H9 (cell line): ENCODE measurements at regions not wholly inside any gene's neighbourhood (a gene's known extent, or its start where the extent isn't known, plus 50 kb on each side); places are given as distances from the start of the nearest gene placed in this dataset.

ENCODE experiments used
- DNase-seq: peaks from one replicate; pipeline ENCODE4 v3.0.0-alpha.2; 2017
- H2AFZ ChIP-seq: one replicate; pipeline ENCODE4 v1.6.1; 2013; ENCODE audit warnings: mild to moderate bottlenecking, low read length, control low read depth, moderate library complexity
- H2AK5ac ChIP-seq: 2 replicates; pipeline ENCODE4 v1.6.1; 2013; ENCODE audit warnings: low read length, control low read depth, mixed read lengths; ENCODE audit not compliant: insufficient read length
- H2BK120ac ChIP-seq: one replicate; pipeline ENCODE4 v1.6.1; 2013; ENCODE audit warnings: low read depth, mild to moderate bottlenecking, low read length, control low read depth, inconsistent platforms; ENCODE audit not compliant: poor library complexity, severe bottlenecking
- H2BK12ac ChIP-seq: 2 replicates; pipeline ENCODE4 v1.6.1; 2013; ENCODE audit warnings: low read length, control low read depth, mixed read lengths, low read depth; ENCODE audit not compliant: insufficient read length
- H2BK15ac ChIP-seq: 2 replicates; pipeline ENCODE4 v1.6.1; 2013; ENCODE audit warnings: low read depth, low read length, control low read depth
- H2BK20ac ChIP-seq: one replicate; pipeline ENCODE4 v1.6.1; 2013; ENCODE audit warnings: low read depth, mild to moderate bottlenecking, low read length, control low read depth, inconsistent platforms; ENCODE audit not compliant: poor library complexity, severe bottlenecking
- H2BK5ac ChIP-seq: 2 replicates; pipeline ENCODE4 v1.6.1; 2013; ENCODE audit warnings: low read length, control low read depth, mixed read lengths; ENCODE audit not compliant: insufficient read length
- H3K14ac ChIP-seq: 2 replicates; pipeline ENCODE4 v1.6.1; 2013; ENCODE audit warnings: low read length, control low read depth; ENCODE audit not compliant: insufficient read depth
- H3K18ac ChIP-seq: 2 replicates; pipeline ENCODE4 v1.6.1; 2013; ENCODE audit warnings: low read depth, mild to moderate bottlenecking, mixed read lengths, low read length, control low read depth; ENCODE audit not compliant: insufficient read length
- H3K23ac ChIP-seq: 2 replicates; pipeline ENCODE4 v1.6.1; 2013; ENCODE audit warnings: low read length, control low read depth, mixed read lengths, low read depth; ENCODE audit not compliant: insufficient read length
- H3K23me2 ChIP-seq: 2 replicates; pipeline ENCODE4 v1.6.1; 2013; ENCODE audit warnings: low read depth, mild to moderate bottlenecking, mixed read lengths, low read length, control low read depth; ENCODE audit not compliant: insufficient read length, poor library complexity, severe bottlenecking
- H3K27ac ChIP-seq: 2 replicates; pipeline ENCODE4 v1.5.1; 2013; ENCODE audit warnings: low read length, control low read depth, mixed read lengths, low read depth; ENCODE audit not compliant: insufficient read length
- H3K27me3 ChIP-seq: 2 replicates; pipeline ENCODE4 v1.6.1; 2013; ENCODE audit warnings: low read length, control low read depth, inconsistent platforms; ENCODE audit not compliant: insufficient read depth
- H3K4ac ChIP-seq: 2 replicates; pipeline ENCODE4 v1.6.1; 2013; ENCODE audit warnings: low read depth, mild to moderate bottlenecking, control low read depth, inconsistent platforms, low read length, moderate library complexity
- H3K4me1 ChIP-seq: 2 replicates; pipeline ENCODE4 v1.6.1; 2013; ENCODE audit warnings: low read length, control low read depth, inconsistent platforms; ENCODE audit not compliant: insufficient read depth
- H3K4me2 ChIP-seq: 2 replicates; pipeline ENCODE4 v1.6.1; 2013; ENCODE audit warnings: low read length, control low read depth, mixed read lengths; ENCODE audit not compliant: insufficient read length, insufficient read depth
- H3K56ac ChIP-seq: 2 replicates; pipeline ENCODE4 v1.6.1; 2013; ENCODE audit warnings: low read depth, mild to moderate bottlenecking, mixed read lengths, low read length, control low read depth; ENCODE audit not compliant: insufficient read length
- H3K79me1 ChIP-seq: 2 replicates; pipeline ENCODE4 v1.6.1; 2013; ENCODE audit warnings: low read depth, mild to moderate bottlenecking, moderate library complexity, low read length, control low read depth, inconsistent platforms; ENCODE audit not compliant: insufficient read depth, poor library complexity, severe bottlenecking
- H3K79me2 ChIP-seq: 2 replicates; pipeline ENCODE4 v1.6.1; 2013; ENCODE audit warnings: low read length, control low read depth, inconsistent platforms; ENCODE audit not compliant: insufficient read depth
- H3K9ac ChIP-seq: 2 replicates; pipeline ENCODE4 v1.6.1; 2013; ENCODE audit warnings: low read length, control low read depth, mixed read lengths; ENCODE audit not compliant: insufficient read length; ENCODE audit errors: extremely low read depth
- H3K9me3 ChIP-seq: one replicate; pipeline ENCODE4 v1.6.1; 2013; ENCODE audit warnings: low read depth, low read length, inconsistent platforms; ENCODE audit not compliant: control insufficient read depth
- H3T11ph ChIP-seq: one replicate; pipeline ENCODE4 v1.6.1; 2013; ENCODE audit warnings: mild to moderate bottlenecking, low read length, control low read depth, inconsistent platforms
- H4K20me1 ChIP-seq: one replicate; pipeline ENCODE4 v1.6.1; 2013; ENCODE audit not compliant: control insufficient read depth, insufficient read length, insufficient read depth
- H4K5ac ChIP-seq: 2 replicates; pipeline ENCODE4 v1.6.1; 2013; ENCODE audit warnings: low read depth, mild to moderate bottlenecking, mixed read lengths, low read length, control low read depth; ENCODE audit not compliant: insufficient read length
- H4K8ac ChIP-seq: replicated peaks from 2 replicates; pipeline ENCODE4 v1.6.1; 2013; ENCODE audit warnings: low read length, control low read depth, mixed read lengths, low read depth; ENCODE audit not compliant: insufficient read length
- H4K91ac ChIP-seq: 2 replicates; pipeline ENCODE4 v1.6.1; 2013; ENCODE audit warnings: low read depth, mild to moderate bottlenecking, moderate library complexity, mixed read lengths, low read length, control low read depth; ENCODE audit not compliant: insufficient read length
- H3K27ac Mint-ChIP-seq, 3 experiments: 2 replicates in 2 of 3; 3 replicates in 1 of 3; pipeline ENCODE4 v1.8.0; 2020 to 2021; ENCODE audit warnings: mixed read lengths in 3 of 3, mild to moderate bottlenecking in 1 of 3, moderate library complexity in 1 of 3
- H3K27me3 Mint-ChIP-seq: 2 replicates; pipeline ENCODE4 v1.8.0; 2021; ENCODE audit warnings: low read depth, mild to moderate bottlenecking, moderate library complexity, mixed read lengths
- H3K36me3 Mint-ChIP-seq, 3 experiments: 2 replicates in 2 of 3; 3 replicates in 1 of 3; pipeline ENCODE4 v1.8.0; 2020 to 2021; ENCODE audit warnings: low read depth in 3 of 3, mixed read lengths in 3 of 3; ENCODE audit not compliant: insufficient read depth in 1 of 3
- H3K4me1 Mint-ChIP-seq, 2 experiments: 2 replicates each; pipeline ENCODE4 v1.8.0; 2020; ENCODE audit warnings: mixed read lengths in 2 of 2
- H3K4me3 Mint-ChIP-seq, 2 experiments: 2 replicates in 1 of 2; 3 replicates in 1 of 2; pipeline ENCODE4 v1.8.0; 2020 to 2021; ENCODE audit warnings: mild to moderate bottlenecking in 2 of 2, mixed read lengths in 2 of 2, moderate library complexity in 1 of 2
- H3K9me3 Mint-ChIP-seq, 2 experiments: 2 replicates in 1 of 2; 3 replicates in 1 of 2; pipeline ENCODE4 v1.8.0; 2020; ENCODE audit warnings: mild to moderate bottlenecking in 2 of 2, mixed read lengths in 2 of 2, moderate library complexity in 1 of 2
- CTCF ChIP-seq: fragments of 200-600 bp; sonication (generic); conservative IDR thresholded peaks from 3 replicates; pipeline ENCODE4 v1.8.0; 2021; ENCODE audit warnings: antibody characterized with exemption, mild to moderate bottlenecking
- WGBS: extraction: QIAGEN DNeasy Blood & Tissue Kit; methylation state at CpG from one replicate; pipeline ENCODE4 v1.1.7; 2013; ENCODE audit warnings: missing lambda C conversion rate, low lambda C conversion rate, mixed read lengths; ENCODE audit not compliant: insufficient read length; ENCODE audit errors: extremely low coverage; 5-methylcytosine and 5-hydroxymethylcytosine counted together

- H3K4me2 ChIP-seq, result no peak overlapping the region
- H2BK120ac ChIP-seq, result no peak overlapping the region
- H3K4me1 Mint-ChIP-seq, result peaks cover 2 to 3% of the 10 kb centered on the region in 2 experiments
- no peak overlapping the region for H3K18ac ChIP-seq
- H4K8ac ChIP-seq, result no peak overlapping the region
- no peak overlapping the region for H3K14ac ChIP-seq
- DNase-seq, result no peak
- H3K23me2 ChIP-seq, result no peaks in the 10 kb centered on the region
- H3K27ac ChIP-seq, result no peak overlapping the region
- H3K4me1 ChIP-seq, result no peaks in the 10 kb centered on the region
- H2BK12ac ChIP-seq, result no peak overlapping the region
- H3K9me3 Mint-ChIP-seq, result no peaks in the 10 kb centered on the region
- H3K9ac ChIP-seq, result no peak overlapping the region
- no peak overlapping the region for H3K4ac ChIP-seq
- H3K36me3 Mint-ChIP-seq, result no peaks in the 10 kb centered on the region
- H2AK5ac ChIP-seq, result no peak overlapping the region
- no peak overlapping the region for H4K5ac ChIP-seq
- H3K79me1 ChIP-seq, result no peaks in the 10 kb centered on the region
- H3K79me2 ChIP-seq, result no peaks in the 10 kb centered on the region
- TF ChIP-seq CTCF, result no peak
- no peak overlapping the region for H3T11ph ChIP-seq
- H3K4me3 Mint-ChIP-seq, result no peak overlapping the region
- H3K9me3 ChIP-seq, result no peaks in the 10 kb centered on the region
- no peak overlapping the region for H4K91ac ChIP-seq
- no peaks in the 10 kb centered on the region for H4K20me1 ChIP-seq
- no peaks in the 10 kb centered on the region for H3K27me3 Mint-ChIP-seq
- H2BK15ac ChIP-seq, result no peak overlapping the region
- no CpG with 5 or more reads among the region's 3 CpGs for WGBS
- no peaks in the 10 kb centered on the region for H3K27me3 ChIP-seq
- no peak overlapping the region for H3K56ac ChIP-seq
- no peak overlapping the region for H3K23ac ChIP-seq
- no peak overlapping the region for H2BK5ac ChIP-seq
- no peak overlapping the region for H2AFZ ChIP-seq
- no peak overlapping the region for H2BK20ac ChIP-seq
- H3K27ac Mint-ChIP-seq, result no peak overlapping the region
These were observed 229.6 kb upstream of the DIAPH2 start for GRCh38 chrX:96455078-96455477.
